Calu3 (cell line): ENCODE measurements at regions not wholly inside any gene's neighbourhood (a gene's known extent, or its start where the extent isn't known, plus 50 kb on each side); places are given as distances from the start of the nearest gene placed in this dataset.
A peak's percentile ranks its signal among the peaks of the same experiment; 100 is the strongest.

Experiments used
- BruUV-seq: library from RNA; stranded (reverse); fragments of 400-500 nt; replicated peaks from 2 replicates; lab custom pipeline; 2021; lab: Mats Ljungman, UMichigan
- CTCF ChIA-PET: fragments of 300-600 bp; sonication (Branson Sonifier 250); formaldehyde crosslinking; loops from one replicate; lab custom pipeline; 2022; ENCODE audit warnings: antibody characterized with exemption; lab: Charles Lee
- DNase-seq: peaks from one replicate; pipeline ENCODE4 v3.0.0; 2022
- H3K27ac Mint-ChIP-seq: one replicate; pipeline ENCODE4 v1.8.0; 2022; ENCODE audit warnings: mixed read lengths; ENCODE audit not compliant: unreplicated experiment
- H3K27me3 Mint-ChIP-seq: one replicate; pipeline ENCODE4 v1.8.0; 2022; ENCODE audit warnings: mixed read lengths; ENCODE audit not compliant: unreplicated experiment
- H3K36me3 Mint-ChIP-seq: one replicate; pipeline ENCODE4 v1.8.0; 2022; ENCODE audit warnings: mild to moderate bottlenecking, moderate library complexity, mixed read lengths; ENCODE audit not compliant: insufficient read depth, unreplicated experiment
- H3K4me1 Mint-ChIP-seq: one replicate; pipeline ENCODE4 v1.8.0; 2022; ENCODE audit warnings: mild to moderate bottlenecking, low read depth, mixed read lengths; ENCODE audit not compliant: unreplicated experiment
- H3K4me3 Mint-ChIP-seq: one replicate; pipeline ENCODE4 v1.8.0; 2022; ENCODE audit warnings: mild to moderate bottlenecking, low read depth, moderate library complexity, mixed read lengths; ENCODE audit not compliant: unreplicated experiment
- H3K9me3 Mint-ChIP-seq: one replicate; pipeline ENCODE4 v1.8.0; 2022; ENCODE audit warnings: low read depth, mixed read lengths; ENCODE audit not compliant: unreplicated experiment
- CTCF ChIP-seq: fragments of 200-600 bp; IDR thresholded peaks from one replicate; pipeline ENCODE4 v1.8.0; 2022; ENCODE audit warnings: antibody characterized with exemption; ENCODE audit not compliant: unreplicated experiment
- intact Hi-C: fragments of 100-400 bp; cut with micrococcal nuclease; formaldehyde crosslinking; loops from one replicate; pipeline ENCODE4 v1.10.0; 2022; ENCODE audit not compliant: unreplicated experiment

- Mint-ChIP-seq H3K27me3 (no peaks in the 10 kb centered on the region), H3K4me3 (no peak overlapping the region), H3K9me3 (no peaks in the 10 kb centered on the region), H3K36me3 (no peaks in the 10 kb centered on the region), H3K4me1 (peaks cover 33% of the 10 kb centered on the region), H3K27ac (no peak overlapping the region)
- BruUV-seq: no TSS peak
- TF ChIP-seq CTCF: no peak
- intact Hi-C loops: no loop called here
- CTCF ChIA-PET: no interaction called here
- no peak for DNase-seq
Measured at GRCh38 chr4:54901202-54901601, 224.2 kb downstream of the KDR start.

- Mint-ChIP-seq H3K27me3 (no peaks in the 10 kb centered on the region), H3K27ac (no peak overlapping the region), H3K4me3 (no peak overlapping the region), H3K4me1 (peaks cover 33% of the 10 kb centered on the region), H3K36me3 (no peaks in the 10 kb centered on the region), H3K9me3 (no peaks in the 10 kb centered on the region)
- DNase-seq: no peak
- intact Hi-C loops: no loop called here
- TF ChIP-seq CTCF: no peak
- CTCF ChIA-PET: no interaction called here
- BruUV-seq: no TSS peak
Measured at GRCh38 chr4:54898656-54899340, 226.6 kb downstream of the KDR start.

- no peaks in the 10 kb centered on the region for H3K36me3 Mint-ChIP-seq
- no TSS peak for BruUV-seq
- no peak overlapping the region for H3K4me3 Mint-ChIP-seq
- no peak for DNase-seq
- peak overlapping the region; percentile 20 for H3K27ac Mint-ChIP-seq
- no peaks in the 10 kb centered on the region for H3K27me3 Mint-ChIP-seq
- intact Hi-C loops: no loop called here
- H3K9me3 Mint-ChIP-seq: no peaks in the 10 kb centered on the region
- TF ChIP-seq CTCF: no peak
- peaks cover 33% of the 10 kb centered on the region for H3K4me1 Mint-ChIP-seq
- CTCF ChIA-PET: no interaction called here
Measured at GRCh38 chr4:54898056-54898562, 227.3 kb downstream of the KDR start.

GRCh38 chr4:54897590-54897989 lies 227.8 kb downstream of the KDR start:
- Mint-ChIP-seq H3K9me3 (no peaks in the 10 kb centered on the region), H3K4me1 (peaks cover 33% of the 10 kb centered on the region), H3K27me3 (no peaks in the 10 kb centered on the region), H3K36me3 (no peaks in the 10 kb centered on the region), H3K4me3 (no peak overlapping the region), H3K27ac (no peak overlapping the region)
- TF ChIP-seq CTCF: no peak
- intact Hi-C loops: no loop called here
- DNase-seq: peak; percentile 27
- no TSS peak for BruUV-seq
- CTCF ChIA-PET: no interaction called here
